ES-I3 (cell line): ENCODE measurements at regions not wholly inside any gene's neighbourhood (a gene's known extent, or its start where the extent isn't known, plus 50 kb on each side); places are given as distances from the start of the nearest gene placed in this dataset.

Source experiments
- H3K36me3 ChIP-seq: 2 replicates; pipeline ENCODE4 v1.6.1; 2013; ENCODE audit warnings: mild to moderate bottlenecking, low read length, control low read depth, moderate library complexity; ENCODE audit not compliant: insufficient read depth
- H3K4me1 ChIP-seq: 2 replicates; pipeline ENCODE4 v1.6.1; 2013; ENCODE audit warnings: mild to moderate bottlenecking, control low read depth, low read length; ENCODE audit not compliant: insufficient read depth
- H3K9ac ChIP-seq: 2 replicates; pipeline ENCODE4 v1.6.1; 2013; ENCODE audit warnings: low read depth, mild to moderate bottlenecking, low read length, moderate library complexity
- H3K9me3 ChIP-seq: 2 replicates; pipeline ENCODE4 v1.6.1; 2013; ENCODE audit warnings: mild to moderate bottlenecking, low read length, moderate library complexity; ENCODE audit not compliant: control insufficient read depth, insufficient read depth

DNA sequence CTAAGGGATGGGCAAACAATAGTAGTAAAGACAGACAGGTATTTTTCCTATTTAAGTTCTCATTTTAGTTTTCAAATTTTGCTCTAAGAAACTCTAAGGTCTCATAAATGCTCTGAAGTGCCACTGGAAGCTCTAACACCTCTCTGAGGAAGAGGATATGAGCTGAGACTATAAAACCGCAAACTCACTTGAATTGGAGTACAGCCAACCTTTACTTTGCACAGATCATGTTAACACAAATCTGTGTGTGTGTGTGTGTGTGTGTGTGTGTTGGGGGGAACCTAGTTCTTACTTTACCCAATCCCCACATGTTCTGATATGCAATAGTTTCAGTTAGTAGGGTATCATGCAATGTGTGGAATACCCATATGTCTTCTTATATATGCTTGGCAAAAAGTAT lies 446.8 kb downstream of the CHL1 start:
- no peak overlapping the region for H3K9ac ChIP-seq
- H3K9me3 ChIP-seq = no peaks in the 10 kb centered on the region; the same call in 1 of the 2 replicates
- no peaks in the 10 kb centered on the region for H3K36me3 ChIP-seq
- no peaks in the 10 kb centered on the region for H3K4me1 ChIP-seq

DNA sequence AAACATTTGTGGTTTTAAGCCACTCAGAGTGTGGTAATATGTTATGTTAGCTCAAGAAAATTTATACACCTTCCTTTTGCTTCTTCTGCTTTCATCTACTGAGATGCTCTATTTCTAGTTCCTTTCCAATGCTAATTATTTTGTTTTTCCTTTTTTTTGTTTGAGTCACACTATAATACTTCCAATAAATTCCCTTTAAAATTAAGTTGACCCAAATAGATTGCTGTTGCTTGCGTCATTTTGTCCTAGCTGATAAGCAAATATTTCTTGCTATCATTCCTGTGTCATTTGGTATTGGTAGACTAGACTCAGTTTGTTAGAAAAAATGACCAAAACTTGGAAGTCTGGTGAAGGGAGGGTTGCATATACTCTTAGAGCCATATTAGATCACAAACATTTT lies 437.0 kb upstream of the CNTN6 start:
- H3K4me1 ChIP-seq = no peaks in the 10 kb centered on the region
- no peak overlapping the region for H3K9ac ChIP-seq
- no peaks in the 10 kb centered on the region for H3K9me3 ChIP-seq
- H3K36me3 ChIP-seq = no peaks in the 10 kb centered on the region

DNA sequence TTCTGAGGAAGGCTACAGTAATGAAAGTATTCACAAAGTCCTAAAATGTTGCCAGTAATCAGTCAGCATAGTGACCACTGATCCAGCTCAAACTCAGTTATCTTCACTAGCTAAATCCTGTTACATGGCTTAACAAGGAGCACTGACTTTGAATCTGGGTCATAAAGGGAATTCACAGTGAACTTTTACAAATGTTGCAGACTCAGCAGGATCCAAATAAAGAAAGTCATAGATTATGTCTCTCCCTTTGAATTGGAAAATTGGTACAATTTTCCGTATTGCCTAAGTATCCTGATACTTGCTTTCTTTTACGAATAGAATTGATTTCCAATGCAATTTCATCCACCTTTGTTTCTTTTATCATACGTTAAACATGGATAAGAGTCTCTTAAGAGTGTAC lies 431.5 kb upstream of the CNTN6 start:
- no peaks in the 10 kb centered on the region for H3K9me3 ChIP-seq
- H3K4me1 ChIP-seq = no peaks in the 10 kb centered on the region
- no peak overlapping the region for H3K9ac ChIP-seq
- H3K36me3 ChIP-seq = no peaks in the 10 kb centered on the region

DNA sequence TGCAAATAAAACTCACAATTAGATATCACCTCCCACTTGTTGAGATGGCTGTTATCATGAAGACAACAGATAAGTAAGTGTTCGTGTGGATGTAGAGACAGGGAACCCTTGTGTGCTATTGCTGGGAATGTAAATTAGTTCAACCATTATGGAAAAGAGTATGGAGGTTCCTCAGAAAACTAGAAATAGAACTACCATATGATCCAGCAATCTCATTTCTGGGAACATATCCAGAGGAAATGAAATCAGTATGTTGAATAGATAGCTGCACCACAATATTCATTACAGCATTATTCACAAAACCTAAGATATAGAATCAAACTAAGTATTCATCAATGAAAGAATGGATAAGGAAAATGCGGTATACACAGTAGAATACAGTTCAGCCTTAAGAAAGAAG lies 418.7 kb upstream of the CNTN6 start:
- Histone ChIP-seq H3K9me3 (no peaks in the 10 kb centered on the region), H3K9ac (no peak overlapping the region), H3K4me1 (no peaks in the 10 kb centered on the region), H3K36me3 (no peaks in the 10 kb centered on the region)

DNA sequence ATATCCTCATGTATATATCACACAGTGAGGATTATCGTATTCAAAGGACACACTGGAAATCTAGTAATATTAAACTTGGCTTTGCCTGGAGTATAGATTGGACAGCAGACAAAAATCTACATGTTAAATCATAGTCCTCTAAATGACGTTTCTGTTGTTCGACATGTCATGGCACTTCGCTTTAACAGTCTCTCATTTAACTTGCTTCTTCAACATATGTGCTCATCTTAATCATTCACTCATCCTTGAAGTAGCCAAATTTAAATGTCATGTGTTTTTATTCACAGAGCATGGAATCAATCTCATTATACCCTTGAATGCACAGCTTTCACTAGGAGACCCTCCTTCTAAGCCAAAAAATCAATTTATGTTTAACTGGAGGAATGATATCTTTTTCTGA lies 417.0 kb upstream of the CNTN6 start:
- no peak overlapping the region for H3K9ac ChIP-seq

DNA sequence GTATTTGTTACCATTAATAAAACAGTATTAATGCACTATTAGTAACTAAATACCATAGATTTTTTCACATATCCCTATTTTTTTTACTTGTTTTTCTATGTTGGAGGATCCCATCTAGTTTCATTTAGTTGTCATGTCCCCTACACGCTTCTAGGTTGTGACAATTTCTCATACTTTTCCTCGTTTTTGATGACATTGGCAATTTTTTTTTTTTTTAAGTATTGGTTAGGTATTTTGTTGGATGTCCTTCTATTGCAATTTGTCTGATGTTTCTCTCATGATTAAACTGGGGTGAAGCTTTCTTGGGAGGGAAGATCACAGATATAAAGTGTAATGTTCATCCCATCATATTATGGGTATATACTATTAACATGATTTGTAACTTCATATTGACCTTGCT lies 409.1 kb upstream of the CNTN6 start:
- Histone ChIP-seq H3K36me3 (no peaks in the 10 kb centered on the region), H3K9me3 (no peaks in the 10 kb centered on the region), H3K9ac (no peak overlapping the region), H3K4me1 (no peaks in the 10 kb centered on the region)

More for the DNA sequence above, 417.0 kb upstream of the CNTN6 start:
- no peaks in the 10 kb centered on the region for H3K36me3 ChIP-seq
- H3K9me3 ChIP-seq = no peaks in the 10 kb centered on the region
- no peaks in the 10 kb centered on the region for H3K4me1 ChIP-seq

DNA sequence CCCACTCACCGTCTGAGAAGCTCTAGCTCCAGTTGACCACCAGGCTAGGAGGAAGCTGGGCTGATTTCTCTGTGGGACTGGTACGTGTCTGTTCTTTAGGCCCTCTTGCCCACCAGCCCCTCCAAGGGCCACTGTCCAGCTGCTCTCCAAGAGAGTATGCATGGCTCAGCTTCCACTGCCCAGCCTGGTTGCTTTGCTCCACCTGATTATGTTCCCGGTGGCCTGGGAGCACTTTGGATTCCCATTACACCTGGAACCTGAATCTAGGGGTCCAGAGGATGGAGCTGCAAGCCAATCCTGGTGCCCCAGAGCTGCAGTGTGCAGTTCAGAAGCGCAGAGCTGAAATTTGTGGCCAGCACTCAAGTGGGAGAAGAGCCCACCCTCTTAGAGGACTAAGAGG lies 402.1 kb upstream of the CNTN6 start:
- no peaks in the 10 kb centered on the region for H3K36me3 ChIP-seq
- H3K9me3 ChIP-seq = no peaks in the 10 kb centered on the region
- H3K4me1 ChIP-seq = no peaks in the 10 kb centered on the region
- H3K9ac ChIP-seq = no peak overlapping the region

DNA sequence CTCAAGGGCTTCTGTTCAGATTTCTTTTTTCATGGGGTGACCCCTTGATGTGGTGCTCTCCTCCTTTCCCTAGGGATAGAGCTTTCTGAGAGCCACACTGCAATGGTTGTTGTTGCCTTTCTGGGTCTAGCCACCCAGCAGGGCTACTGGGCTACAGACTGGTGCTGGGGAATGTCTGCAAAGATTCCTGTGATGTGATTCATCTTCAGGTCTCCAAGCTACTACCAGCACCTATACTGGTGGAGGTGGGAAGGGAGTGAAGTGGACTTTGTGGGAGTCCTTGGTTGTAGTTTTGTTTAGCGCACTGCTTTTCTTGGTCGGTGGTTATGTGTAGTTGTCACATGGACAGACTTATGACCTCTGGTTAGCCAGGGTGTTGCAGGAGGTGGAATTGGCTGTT lies 392.3 kb upstream of the CNTN6 start:
- Histone ChIP-seq H3K9me3 (no peaks in the 10 kb centered on the region), H3K36me3 (no peaks in the 10 kb centered on the region), H3K9ac (no peak overlapping the region), H3K4me1 (no peaks in the 10 kb centered on the region)

DNA sequence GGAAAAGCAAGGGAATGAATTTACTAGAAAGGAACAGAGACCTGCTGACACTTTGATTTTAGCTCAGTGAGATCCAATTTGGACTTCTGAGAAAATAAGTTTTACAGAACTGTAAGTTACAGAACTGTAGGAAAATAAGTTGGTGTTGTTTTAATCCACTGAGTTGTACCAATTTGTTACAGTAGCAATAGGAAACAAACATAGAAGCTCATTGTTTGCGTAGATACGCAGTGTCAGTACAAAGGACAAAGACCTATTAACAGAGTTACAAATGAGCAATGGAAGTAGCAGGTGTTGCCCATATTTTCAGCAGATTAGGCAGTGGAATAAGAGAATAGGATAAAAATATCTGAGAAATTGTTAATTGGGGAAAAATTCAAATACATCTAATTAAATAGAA lies 385.8 kb upstream of the CNTN6 start:
- no peaks in the 10 kb centered on the region for H3K9me3 ChIP-seq
- H3K9ac ChIP-seq = no peak overlapping the region
- no peaks in the 10 kb centered on the region for H3K36me3 ChIP-seq
- no peaks in the 10 kb centered on the region for H3K4me1 ChIP-seq

DNA sequence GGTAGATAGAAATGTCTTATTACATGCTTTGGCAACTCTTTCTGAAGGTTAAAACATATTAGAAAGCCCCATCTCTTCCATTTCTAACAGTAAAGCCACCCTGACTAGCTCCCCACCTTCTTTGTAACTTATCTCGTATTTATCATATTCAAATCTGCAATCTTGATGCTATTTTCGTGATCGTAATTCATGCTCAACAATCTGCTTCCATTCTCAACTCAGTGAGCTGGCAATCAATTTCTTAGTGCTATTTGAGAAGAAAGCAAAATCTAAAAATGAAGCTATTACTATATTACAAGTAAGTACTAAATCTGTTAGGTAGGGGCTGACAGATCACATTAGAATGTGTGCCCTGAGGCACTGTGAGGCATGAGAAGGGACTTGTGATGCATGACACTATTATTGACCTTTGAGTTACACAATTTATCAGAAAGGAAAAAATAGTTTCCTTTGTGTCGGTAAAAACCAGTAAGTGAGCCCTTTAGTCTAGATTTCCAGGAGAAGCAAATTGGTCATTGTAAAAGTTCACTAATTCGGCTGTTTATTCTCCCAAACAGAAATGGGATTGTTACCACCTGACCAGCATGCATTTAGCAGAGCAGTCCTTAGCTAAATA lies 379.7 kb upstream of the CNTN6 start:
- H3K4me1 ChIP-seq = no peaks in the 10 kb centered on the region; the same call in 1 of the 2 replicates
- no peaks in the 10 kb centered on the region for H3K9me3 ChIP-seq
- H3K9ac ChIP-seq = no peak overlapping the region
- H3K36me3 ChIP-seq = no peaks in the 10 kb centered on the region

DNA sequence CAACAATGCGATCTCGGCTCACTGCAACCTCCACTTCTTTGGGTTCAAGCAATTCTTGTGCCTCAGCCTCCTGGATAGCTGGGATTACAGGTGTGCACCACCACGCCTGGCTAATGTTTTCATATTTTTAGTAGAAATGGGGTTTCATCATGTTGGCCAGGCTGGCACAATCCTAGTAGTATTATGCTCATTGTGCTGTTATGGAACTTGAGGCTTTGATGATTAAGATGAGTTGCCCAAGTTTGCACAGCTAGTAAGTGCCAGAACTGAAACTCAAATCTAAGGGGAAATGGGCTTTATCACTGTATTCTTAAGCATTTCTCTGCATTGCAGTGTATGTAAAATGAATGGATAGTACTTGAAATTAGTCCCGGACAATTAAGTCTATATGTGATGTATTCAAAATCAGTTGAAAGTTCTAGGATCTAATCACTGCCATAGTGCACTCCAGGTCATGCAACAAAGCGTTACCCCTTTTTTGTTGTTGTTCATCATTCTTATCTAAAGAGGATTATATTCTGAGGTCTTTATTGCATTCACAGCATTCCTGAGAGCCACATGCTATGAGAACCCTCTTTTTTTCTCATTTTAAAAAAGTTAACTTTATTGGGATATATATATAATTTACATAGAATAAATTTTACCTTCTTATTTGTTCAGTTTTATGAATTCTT lies 378.7 kb upstream of the CNTN6 start:
- H3K9me3 ChIP-seq = no peaks in the 10 kb centered on the region
- no peaks in the 10 kb centered on the region for H3K36me3 ChIP-seq

DNA sequence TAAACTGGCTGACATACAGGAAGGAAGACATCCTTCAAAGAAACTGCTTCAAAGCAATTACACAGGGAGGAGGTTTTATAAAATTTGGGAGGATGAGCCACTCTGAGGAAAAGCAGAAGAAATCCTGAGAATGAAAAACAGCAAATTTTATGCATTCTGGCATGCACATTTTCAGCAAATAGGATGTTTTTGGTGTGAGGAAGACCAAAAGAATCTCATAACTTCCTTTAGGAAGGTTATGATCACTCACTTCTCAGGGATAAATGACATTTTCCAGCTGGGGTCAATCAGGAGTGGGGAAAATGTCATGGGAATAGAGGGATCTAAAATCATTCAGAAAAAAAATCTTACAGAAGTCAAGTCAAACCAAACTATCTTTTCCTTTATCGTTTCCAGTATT lies 371.7 kb upstream of the CNTN6 start:
- no peaks in the 10 kb centered on the region for H3K9me3 ChIP-seq
- no peaks in the 10 kb centered on the region for H3K4me1 ChIP-seq
- H3K9ac ChIP-seq = no peak overlapping the region
- no peaks in the 10 kb centered on the region for H3K36me3 ChIP-seq

More for the DNA sequence above, 378.7 kb upstream of the CNTN6 start:
- no peak overlapping the region for H3K9ac ChIP-seq
- H3K4me1 ChIP-seq = no peaks in the 10 kb centered on the region; the same call in 1 of the 2 replicates

DNA sequence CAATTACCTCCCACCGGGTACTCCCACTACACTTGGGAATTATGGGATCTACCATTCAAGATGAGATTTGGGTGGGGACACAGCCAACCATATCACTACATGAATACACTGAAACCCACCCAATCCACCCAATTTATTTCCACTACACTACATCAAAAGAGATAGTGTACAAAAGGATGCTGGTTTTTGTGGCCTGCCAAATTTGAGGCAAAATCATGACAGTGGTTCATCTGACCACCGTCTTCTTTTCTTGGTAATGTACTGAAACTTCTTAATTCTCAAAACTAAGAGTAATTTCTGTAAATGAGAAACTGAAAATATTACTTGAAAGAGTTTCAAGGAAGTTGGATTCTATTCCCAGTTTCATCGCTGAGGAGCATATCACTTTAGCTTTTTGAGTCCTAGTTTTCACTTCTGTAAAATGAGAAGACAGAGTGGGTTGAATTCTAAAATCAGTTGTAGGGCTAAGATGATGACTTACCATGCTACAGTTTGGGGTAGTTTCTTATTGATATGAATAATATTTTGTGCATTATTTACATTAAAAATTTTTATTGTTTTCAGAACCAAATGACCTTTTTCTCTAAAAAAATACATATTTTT lies 360.4 kb upstream of the CNTN6 start:
- no peaks in the 10 kb centered on the region for H3K36me3 ChIP-seq
- H3K9me3 ChIP-seq = no peaks in the 10 kb centered on the region
- H3K4me1 ChIP-seq = no peaks in the 10 kb centered on the region
- no peak overlapping the region for H3K9ac ChIP-seq

DNA sequence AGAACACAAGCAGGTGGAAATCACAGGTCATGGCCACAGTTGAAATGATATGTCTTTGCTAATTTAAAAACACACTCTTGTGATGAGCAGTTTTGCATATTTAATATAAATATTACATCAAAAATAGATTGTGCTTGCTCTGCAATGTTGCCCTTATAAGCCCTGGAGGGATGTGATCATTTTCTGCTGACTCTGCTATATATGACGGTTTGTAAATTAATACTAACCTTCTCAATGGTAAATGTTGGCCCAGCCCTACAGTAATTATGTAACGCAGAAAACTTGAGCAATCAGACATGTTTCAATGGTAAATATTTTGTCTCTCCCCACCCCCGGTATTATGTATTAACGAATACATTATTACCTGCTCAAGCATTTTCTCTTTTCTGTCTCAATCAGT lies 359.5 kb upstream of the CNTN6 start:
- no peaks in the 10 kb centered on the region for H3K36me3 ChIP-seq
- no peak overlapping the region for H3K9ac ChIP-seq
- no peaks in the 10 kb centered on the region for H3K9me3 ChIP-seq
- H3K4me1 ChIP-seq = no peaks in the 10 kb centered on the region

DNA sequence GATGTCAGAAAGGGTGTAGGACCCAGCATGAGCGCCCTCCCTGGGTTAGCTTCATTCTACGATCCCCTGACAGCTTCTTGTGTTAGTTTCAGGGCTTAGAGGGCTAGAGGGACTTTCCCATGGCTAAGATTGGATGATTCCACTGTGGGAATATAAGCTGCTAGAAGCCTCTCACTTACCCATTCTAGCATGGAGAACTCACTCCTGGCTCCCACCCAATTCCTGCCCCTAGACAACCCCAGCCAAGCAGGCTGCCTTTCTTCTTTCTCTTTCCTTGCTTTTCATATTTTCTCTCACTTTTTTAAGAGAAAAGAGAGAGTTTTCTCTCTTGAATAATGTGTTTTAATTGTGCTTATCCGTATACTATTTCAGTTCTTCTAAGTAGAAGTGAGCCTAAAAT lies 335.1 kb upstream of the CNTN6 start:
- H3K9me3 ChIP-seq = no peaks in the 10 kb centered on the region
- no peak overlapping the region for H3K9ac ChIP-seq
- no peaks in the 10 kb centered on the region for H3K36me3 ChIP-seq
- no peaks in the 10 kb centered on the region for H3K4me1 ChIP-seq
